ENCODE measurements at regions not wholly inside any gene's neighbourhood (a gene's known extent, or its start where the extent isn't known, plus 50 kb on each side); places are given as distances from the start of the nearest gene placed in this dataset.

DNA sequence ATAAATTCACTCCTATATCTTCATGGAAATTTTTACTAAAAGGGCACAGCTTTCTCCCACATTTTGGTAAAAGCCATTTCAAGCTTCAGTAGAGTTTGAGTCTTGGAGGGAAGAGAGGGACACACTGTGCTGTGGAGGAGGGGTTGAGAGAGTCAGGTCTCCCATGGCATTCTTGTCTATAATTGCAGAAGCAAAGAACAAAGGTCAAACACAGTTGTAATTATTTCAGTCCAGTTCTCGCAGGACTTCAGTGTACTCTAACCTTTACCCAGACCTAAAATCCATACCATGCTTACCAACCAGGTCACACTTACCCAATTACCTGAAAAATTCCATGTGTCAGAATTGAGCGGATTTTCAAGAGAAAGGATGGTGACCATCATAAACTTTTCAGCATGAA, 298.4 kb downstream of the XPNPEP1 start:
- TF ChIP-seq REST (IDR thresholded peaks at IDR 0.05; ENCODE audit: insufficient read depth in 1 of 2, low read depth in 2 of 2, low read length in 1 of 2) (no peak), SIN3A (IDR thresholded peaks at IDR 0.05; ENCODE audit: borderline replicate concordance, insufficient read depth, low read depth, low read length) (no peak), TCF7L2 (IDR thresholded peaks at IDR 0.05; ENCODE audit: low read depth, low read length) (no peak), POLR2AphosphoS5 (IDR thresholded peaks at IDR 0.05; ENCODE audit: low read depth, low read length) (no peak)
- TF ChIP-seq, protein P1, sequence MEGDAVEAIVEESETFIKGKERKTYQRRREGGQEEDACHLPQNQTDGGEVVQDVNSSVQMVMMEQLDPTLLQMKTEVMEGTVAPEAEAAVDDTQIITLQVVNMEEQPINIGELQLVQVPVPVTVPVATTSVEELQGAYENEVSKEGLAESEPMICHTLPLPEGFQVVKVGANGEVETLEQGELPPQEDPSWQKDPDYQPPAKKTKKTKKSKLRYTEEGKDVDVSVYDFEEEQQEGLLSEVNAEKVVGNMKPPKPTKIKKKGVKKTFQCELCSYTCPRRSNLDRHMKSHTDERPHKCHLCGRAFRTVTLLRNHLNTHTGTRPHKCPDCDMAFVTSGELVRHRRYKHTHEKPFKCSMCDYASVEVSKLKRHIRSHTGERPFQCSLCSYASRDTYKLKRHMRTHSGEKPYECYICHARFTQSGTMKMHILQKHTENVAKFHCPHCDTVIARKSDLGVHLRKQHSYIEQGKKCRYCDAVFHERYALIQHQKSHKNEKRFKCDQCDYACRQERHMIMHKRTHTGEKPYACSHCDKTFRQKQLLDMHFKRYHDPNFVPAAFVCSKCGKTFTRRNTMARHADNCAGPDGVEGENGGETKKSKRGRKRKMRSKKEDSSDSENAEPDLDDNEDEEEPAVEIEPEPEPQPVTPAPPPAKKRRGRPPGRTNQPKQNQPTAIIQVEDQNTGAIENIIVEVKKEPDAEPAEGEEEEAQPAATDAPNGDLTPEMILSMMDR (IDR thresholded peaks at IDR 0.05): no peak

DNA sequence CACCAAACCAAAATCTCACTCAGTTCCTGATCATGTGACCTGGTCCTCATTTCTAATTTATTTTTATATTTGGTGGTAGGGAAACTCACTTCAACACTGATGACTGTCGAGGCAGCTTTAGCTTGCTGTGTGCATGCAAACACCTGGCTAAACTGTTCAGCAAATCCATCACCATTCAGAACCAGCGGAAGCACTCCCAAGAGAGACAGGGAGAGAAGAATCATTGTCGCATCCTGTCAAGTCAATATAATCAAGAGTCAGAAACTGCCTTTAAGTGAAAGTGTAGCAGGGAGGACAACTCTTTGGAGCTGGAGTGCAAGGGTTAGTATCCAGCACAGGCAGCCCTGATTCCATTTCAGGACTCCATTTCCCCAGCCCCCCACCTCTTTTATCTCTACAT, 300.7 kb downstream of the XPNPEP1 start:
- BruUV-seq (replicated peaks): no TSS peak
- H3K36me3 ChIP-seq (ENCODE audit: control insufficient read depth, insufficient read depth, low read length): no peaks in the 10 kb centered on the region
- intact Hi-C loops (cut with micrococcal nuclease; ENCODE audit: unreplicated experiment) (no loop called here), in situ Hi-C loops (cut with HindIII; ENCODE audit: low pct_unique_long_range_greater_than_20kb, low sequenced_read_pairs) (no loop called here)
- H3K4me3 ChIP-seq (ENCODE audit: low read depth in 2 of 2, low read length in 2 of 2): no peak overlapping the region
- no peaks in the 10 kb centered on the region for H3K9me3 ChIP-seq (ENCODE audit: control insufficient read depth, insufficient read depth, low read depth, low read length)
- H3K27me3 ChIP-seq (ENCODE audit: control insufficient read depth, insufficient read depth, low read length): no peaks in the 10 kb centered on the region
- TF ChIP-seq TCF7L2 (IDR thresholded peaks at IDR 0.05; ENCODE audit: low read depth, low read length) (no peak), SIN3A (IDR thresholded peaks at IDR 0.05; ENCODE audit: borderline replicate concordance, insufficient read depth, low read depth, low read length) (no peak), REST (IDR thresholded peaks at IDR 0.05; ENCODE audit: insufficient read depth in 1 of 2, low read depth in 2 of 2, low read length in 1 of 2) (no peak), POLR2AphosphoS5 (IDR thresholded peaks at IDR 0.05; ENCODE audit: low read depth, low read length) (no peak)
- TF ChIP-seq, protein P1 (IDR thresholded peaks at IDR 0.05): no peak
- CTCF ChIA-PET: no interaction called here
- DNase-seq (ENCODE audit: low read depth, low spot score): no peak
- no peak for ATAC-seq
- POLR2A ChIA-PET: no interaction called here
- H3K27ac ChIP-seq (ENCODE audit: low read length): no peak overlapping the region
- no peaks in the 10 kb centered on the region for H3K4me1 ChIP-seq (ENCODE audit: control insufficient read depth, insufficient read depth, low read length)

More for the DNA sequence above, 298.4 kb downstream of the XPNPEP1 start:
- ChIA-PET POLR2A (no interaction called here), CTCF (no interaction called here)
- Histone ChIP-seq H3K9me3 (ENCODE audit: control insufficient read depth, insufficient read depth, low read depth, low read length) (no peaks in the 10 kb centered on the region), H3K27ac (ENCODE audit: low read length) (no peak overlapping the region), H3K36me3 (ENCODE audit: control insufficient read depth, insufficient read depth, low read length) (no peaks in the 10 kb centered on the region), H3K4me3 (ENCODE audit: low read depth in 2 of 2, low read length in 2 of 2) (no peak overlapping the region), H3K27me3 (ENCODE audit: control insufficient read depth, insufficient read depth, low read length) (no peaks in the 10 kb centered on the region), H3K4me1 (ENCODE audit: control insufficient read depth, insufficient read depth, low read length) (no peaks in the 10 kb centered on the region)
- BruUV-seq (replicated peaks): no TSS peak
- intact Hi-C loops (cut with micrococcal nuclease; ENCODE audit: unreplicated experiment): no loop called here
- ATAC-seq (no peak), DNase-seq (ENCODE audit: low read depth, low spot score) (no peak)
- in situ Hi-C loops (cut with HindIII; ENCODE audit: low pct_unique_long_range_greater_than_20kb, low sequenced_read_pairs): no loop called here

All from Panc1 (cell line).